HEK293 (cell line): ENCODE measurements at regions not wholly inside any gene's neighbourhood (a gene's known extent, or its start where the extent isn't known, plus 50 kb on each side); places are given as distances from the start of the nearest gene placed in this dataset.
"Not testable (repeated sequence)": the region's sequence is repeated elsewhere in the genome, so short reads cannot be mapped to it uniquely, and the experiment has no call there.

Experiments used
- CTCF ChIA-PET: fragments of 350-600 bp; formaldehyde crosslinking; extraction: SDS; loops from one replicate; lab custom pipeline; 2021; ENCODE audit warnings: antibody characterized with exemption; lab: Yijun Ruan, JAX
- POLR2A ChIA-PET: fragments of 300-600 bp; formaldehyde crosslinking; extraction: SDS; loops from one replicate; lab custom pipeline; 2020; ENCODE audit warnings: antibody characterized with exemption, inconsistent platforms; lab: Yijun Ruan, JAX
- H3K27ac ChIP-seq: fragments of 200-500 bp; sonication (Bioruptor generic); 2 replicates; pipeline ENCODE4 v1.5.1; 2014; ENCODE audit warnings: low read depth, low read length, control low read depth, inconsistent platforms; ENCODE audit errors: extremely low read depth
- H3K36me3 ChIP-seq, 2 experiments: fragments of 200-500 bp in 1 of 2; sonication (Bioruptor generic) in 1 of 2; 1 replicate in 1 of 2; 2 replicates in 1 of 2; pipeline ENCODE4 v1.5.1; 2014 to 2017; ENCODE audit warnings: inconsistent platforms in 2 of 2, low read length in 2 of 2; ENCODE audit not compliant: control insufficient read depth in 2 of 2, insufficient read depth in 1 of 2
- H3K4me1 ChIP-seq: fragments of 200-500 bp; sonication (Bioruptor generic); 2 replicates; pipeline ENCODE4 v1.5.1; 2014; ENCODE audit warnings: mild to moderate bottlenecking, low read length, inconsistent platforms; ENCODE audit not compliant: control insufficient read depth, insufficient read depth
- H3K4me3 ChIP-seq: 2 replicates; pipeline ENCODE4 v1.5.1; 2011; ENCODE audit warnings: low read depth, mild to moderate bottlenecking, control low read depth, low read length, moderate library complexity
- H3K9me3 ChIP-seq: fragments of 200-500 bp; sonication (Bioruptor generic); 2 replicates; pipeline ENCODE4 v1.5.1; 2014; ENCODE audit warnings: low read depth, low read length, inconsistent platforms; ENCODE audit not compliant: control insufficient read depth, insufficient read depth
- EGR2 ChIP-seq: fragments of 450-650 bp; formaldehyde crosslinking; IDR thresholded peaks from 2 replicates; pipeline ENCODE4 v1.5.1; 2016; ENCODE audit warnings: low read depth, missing biosample characterization, missing genetic modification characterization
- GLIS1 ChIP-seq: fragments of 450-650 bp; formaldehyde crosslinking; IDR thresholded peaks from 2 replicates; pipeline ENCODE4 v1.5.1; 2016; ENCODE audit warnings: missing biosample characterization, missing genetic modification characterization
- GLIS2 ChIP-seq: fragments of 450-650 bp; formaldehyde crosslinking; IDR thresholded peaks from 2 replicates; pipeline ENCODE4 v1.5.1; 2016; ENCODE audit warnings: missing biosample characterization, missing genetic modification characterization
- IKZF3 ChIP-seq: fragments of 450-650 bp; IDR thresholded peaks from 2 replicates; pipeline ENCODE4 v1.5.0; 2018; ENCODE audit warnings: missing biosample characterization, mild to moderate bottlenecking, missing genetic modification characterization, moderate library complexity
- KLF1 ChIP-seq: fragments of 450-650 bp; formaldehyde crosslinking; IDR thresholded peaks from 2 replicates; pipeline ENCODE4 v1.5.1; 2016; ENCODE audit warnings: missing biosample characterization, missing genetic modification characterization
- KLF10 ChIP-seq: fragments of 450-650 bp; IDR thresholded peaks from 2 replicates; pipeline ENCODE4 v1.5.1; 2018; ENCODE audit warnings: missing biosample characterization, mild to moderate bottlenecking, missing genetic modification characterization
- KLF8 ChIP-seq: fragments of 450-650 bp; formaldehyde crosslinking; IDR thresholded peaks from 2 replicates; pipeline ENCODE4 v1.5.1; 2016; ENCODE audit warnings: missing biosample characterization, missing genetic modification characterization
- KLF9 ChIP-seq: fragments of 450-650 bp; formaldehyde crosslinking; IDR thresholded peaks from 2 replicates; pipeline ENCODE4 v1.5.1; 2016; ENCODE audit warnings: missing biosample characterization, missing genetic modification characterization, low read depth
- PATZ1 ChIP-seq: fragments of 450-650 bp; formaldehyde crosslinking; IDR thresholded peaks from 2 replicates; pipeline ENCODE4 v1.5.1; 2016; ENCODE audit warnings: missing biosample characterization, missing genetic modification characterization
- PRDM10 ChIP-seq: fragments of 450-650 bp; formaldehyde crosslinking; IDR thresholded peaks from 2 replicates; pipeline ENCODE4 v1.5.1; 2016; ENCODE audit warnings: missing biosample characterization, missing genetic modification characterization
- SP2 ChIP-seq: fragments of 450-650 bp; formaldehyde crosslinking; IDR thresholded peaks from 2 replicates; pipeline ENCODE4 v1.5.1; 2016; ENCODE audit warnings: missing biosample characterization, missing genetic modification characterization
- SP3 ChIP-seq: fragments of 450-650 bp; formaldehyde crosslinking; IDR thresholded peaks from 2 replicates; pipeline ENCODE4 v1.5.1; 2016; ENCODE audit warnings: missing biosample characterization, missing genetic modification characterization
- ZBTB26 ChIP-seq: fragments of 450-650 bp; formaldehyde crosslinking; optimal IDR thresholded peaks from 2 replicates; pipeline ENCODE3; 2016; ENCODE audit warnings: missing biosample characterization, mild to moderate bottlenecking, missing genetic modification characterization
- ZBTB48 ChIP-seq: fragments of 450-650 bp; formaldehyde crosslinking; IDR thresholded peaks from 2 replicates; pipeline ENCODE4 v1.5.1; 2016; ENCODE audit warnings: missing biosample characterization, missing genetic modification characterization
- ZFHX2 ChIP-seq: fragments of 450-650 bp; formaldehyde crosslinking; conservative IDR thresholded peaks from 2 replicates; pipeline ENCODE4 v1.5.1; 2016; ENCODE audit warnings: missing biosample characterization, missing genetic modification characterization
- ZNF335 ChIP-seq: fragments of 450-650 bp; formaldehyde crosslinking; conservative IDR thresholded peaks from 2 replicates; pipeline ENCODE4 v1.5.1; 2016; ENCODE audit warnings: missing biosample characterization, missing genetic modification characterization

- TF ChIP-seq ZNF335 (tag by site-specific recombination) (peak; percentile 58; the same call in 1 of the 2 replicates), ZBTB26 (peak; percentile 39), ZBTB48 (tag by site-specific recombination) (0 out of 2 replicates have a peak, but pooled peaks have one; percentile 29)
- CTCF ChIA-PET, result interaction anchor here (0.7 kb wide), 1 partner anchor 150 kb away, joined by 3 read pairs; no protein-coding TSS in a partner anchor
- POLR2A ChIA-PET, result interaction anchor here (0.6 kb wide), 1 partner anchor 301 kb away, joined by 5 read pairs; the partner anchor contains the start of gene PITPNM1
- not testable (repeated sequence) for H3K4me1 ChIP-seq, H3K36me3 ChIP-seq, H3K9me3 ChIP-seq, H3K27ac ChIP-seq
- peak overlapping the region; percentile 42 for H3K4me3 ChIP-seq
Measured at GRCh38 chr11:67806183-67806582, 131.8 kb upstream of the ALDH3B2 start.

- H3K4me3 ChIP-seq, result peak overlapping the region; percentile 68
- CTCF ChIA-PET, H3K36me3 ChIP-seq, H3K27ac ChIP-seq, H3K4me1 ChIP-seq, H3K9me3 ChIP-seq: not testable (repeated sequence)
- POLR2A ChIA-PET, result interaction anchor here (0.6 kb wide), 1 partner anchor 33 kb away, joined by 3 read pairs; no protein-coding TSS in a partner anchor
- TF ChIP-seq PATZ1 (tag by site-specific recombination) (peak; percentile 80), GLIS1 (tag by site-specific recombination) (peak; percentile 32), ZFHX2 (tag by site-specific recombination) (peak; percentile 41; the same call in 1 of the 2 replicates), SP3 (tag by site-specific recombination) (peak; percentile 89), KLF8 (tag by site-specific recombination) (peak; percentile 87), EGR2 (0 out of 2 replicates have a peak, but pooled peaks have one; percentile 36), KLF10 (tag by site-specific recombination) (peak; percentile 62), SP2 (peak; percentile 82), KLF1 (tag by site-specific recombination) (peak; percentile 37; the same call in 1 of the 2 replicates), PRDM10 (tag by site-specific recombination) (peak; percentile 38), KLF9 (0 out of 2 replicates have a peak, but pooled peaks have one; percentile 42), IKZF3 (tag by site-specific recombination) (peak; percentile 81), ZBTB48 (tag by site-specific recombination) (peak; percentile 68; the same call in 1 of the 2 replicates), GLIS2 (peak; percentile 90)
- TF ChIP-seq, all 188 proteins: peak for 14; not testable (repeated sequence) for 174
Measured at GRCh38 chr11:67805253-67806126, 131.1 kb upstream of the ALDH3B2 start.
